GM21515 (cell line): ENCODE measurements at regions not wholly inside any gene's neighbourhood (a gene's known extent, or its start where the extent isn't known, plus 50 kb on each side); places are given as distances from the start of the nearest gene placed in this dataset.

Experiments
- ATAC-seq: cut with Tn5 transposase; IDR thresholded peaks from one replicate; pipeline ENCODE4 v1.9.1; 2021; ENCODE audit not compliant: unreplicated experiment

DNA sequence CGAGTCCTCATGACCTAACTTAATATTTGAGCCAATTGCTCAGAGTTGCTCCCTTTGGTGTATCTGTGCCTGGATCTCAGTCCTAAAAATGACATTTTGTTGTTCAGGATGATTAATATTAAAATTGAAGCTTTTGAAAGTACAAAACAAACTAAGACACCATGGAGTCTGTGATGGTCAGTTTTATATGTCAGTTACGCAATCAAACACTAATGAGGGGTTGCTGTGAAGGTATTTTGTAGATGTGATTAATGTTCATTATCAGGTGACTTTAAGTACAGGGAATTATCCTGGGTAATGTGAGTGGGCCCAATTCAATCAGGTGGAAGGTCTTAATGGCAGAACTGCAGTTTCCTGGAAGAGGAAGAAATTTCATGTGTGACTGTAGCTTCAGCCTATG lies 546.7 kb downstream of the REEP3 start:
- ATAC-seq: no peak

DNA sequence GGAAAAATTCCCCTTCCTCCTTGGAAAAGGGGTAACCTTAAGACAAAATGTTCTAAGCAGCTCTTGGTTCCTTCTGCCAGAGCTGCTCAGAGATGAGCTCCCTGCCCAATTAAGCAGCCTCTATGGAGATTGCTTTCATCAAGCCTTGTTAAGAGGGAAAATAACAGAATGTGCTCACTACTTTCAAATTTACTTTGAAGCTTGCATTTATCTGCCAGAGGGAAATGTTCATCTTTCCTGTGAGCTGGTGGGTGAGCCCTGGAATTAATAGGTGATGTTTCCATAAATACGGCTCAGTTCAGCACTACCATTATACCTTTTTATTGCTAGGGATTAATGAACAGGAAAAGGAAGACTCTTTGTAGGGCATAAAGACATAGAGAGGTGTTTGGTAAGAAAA lies 549.0 kb downstream of the REEP3 start:
- no peak for ATAC-seq

DNA sequence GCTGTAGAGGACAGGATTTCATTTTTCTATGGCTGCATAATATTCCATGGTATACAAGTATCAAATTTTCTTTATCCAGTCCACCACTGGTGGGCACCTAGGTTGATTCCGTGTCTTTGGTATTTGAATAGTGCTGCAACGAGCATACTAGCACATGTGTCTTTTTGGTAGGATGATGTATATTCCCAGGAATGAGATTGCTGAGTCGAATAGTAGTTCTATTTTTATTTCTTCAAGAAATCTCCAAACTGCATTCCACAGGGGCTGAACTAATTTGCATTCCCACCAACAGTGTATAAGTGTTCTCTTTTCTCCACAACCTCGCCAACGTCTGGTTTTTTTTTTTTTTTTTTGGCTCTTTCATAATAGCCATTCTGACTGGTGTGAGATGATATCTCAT lies 550.0 kb downstream of the REEP3 start:
- no peak for ATAC-seq

DNA sequence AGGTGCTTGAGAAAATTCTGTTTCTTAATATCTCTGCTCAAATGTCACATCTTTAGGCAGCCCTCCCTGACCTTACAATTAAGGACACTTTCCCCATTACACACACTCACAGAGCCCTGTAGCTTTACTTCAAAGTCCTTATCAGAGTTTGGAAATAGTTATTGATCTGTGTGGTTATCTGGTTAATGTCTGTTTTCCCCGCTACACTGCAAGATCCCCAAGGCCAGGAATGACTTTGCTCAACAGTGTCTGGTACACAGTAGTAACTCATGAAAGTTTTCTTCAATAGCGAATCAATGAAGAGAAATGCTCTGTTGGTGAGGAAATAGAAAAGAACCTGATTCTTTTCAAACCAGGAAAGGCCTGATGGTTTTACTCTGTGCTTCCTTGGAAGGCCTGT lies 554.4 kb downstream of the REEP3 start:
- no peak for ATAC-seq

DNA sequence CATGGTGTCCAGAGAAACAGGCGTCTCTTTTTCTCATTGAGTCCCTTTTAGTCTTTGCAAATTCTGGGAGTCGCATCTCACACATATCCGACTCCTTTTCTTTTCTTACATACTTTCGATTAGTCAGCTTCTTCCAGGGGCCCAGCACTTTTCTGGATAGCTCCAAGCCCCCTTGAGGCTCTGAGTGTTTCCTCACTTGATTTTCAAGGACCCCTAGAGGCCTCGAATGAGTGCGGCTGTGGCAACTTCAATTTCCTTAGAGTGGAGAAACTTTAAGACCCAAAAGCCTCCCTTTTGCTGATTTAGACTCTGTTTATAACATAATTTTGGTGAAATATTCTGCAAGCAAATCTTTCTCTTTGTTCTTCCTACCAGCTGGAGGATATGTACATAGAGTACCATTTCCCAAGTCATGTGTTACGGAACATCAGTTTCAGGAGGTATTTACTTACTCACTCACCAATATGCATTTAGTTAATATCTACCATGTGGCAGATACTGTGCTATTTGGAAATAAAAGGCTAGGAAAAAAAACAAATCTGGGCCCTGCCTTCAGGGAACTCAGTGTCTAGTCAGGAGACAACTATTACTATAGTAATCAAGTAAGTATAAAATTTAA lies 555.2 kb downstream of the REEP3 start:
- ATAC-seq: no peak

DNA sequence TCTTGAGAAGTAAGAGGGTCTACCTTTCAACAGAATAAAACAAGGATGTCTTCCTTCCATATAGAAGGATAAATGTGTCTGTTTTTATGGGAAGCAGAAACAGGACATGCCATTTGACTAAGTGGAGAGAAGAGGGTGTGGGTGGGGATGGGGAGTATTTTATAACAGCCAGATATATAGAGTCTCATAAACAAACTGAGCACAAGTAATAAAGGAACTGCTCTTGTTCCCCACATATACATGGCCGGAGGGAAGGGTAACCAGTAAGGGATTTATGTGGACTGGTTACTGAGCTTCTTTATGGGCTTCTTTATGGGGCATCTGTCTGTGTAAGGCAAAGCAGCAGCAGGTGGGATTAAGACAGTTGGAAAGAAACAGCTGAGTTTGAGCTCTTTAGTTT lies 558.1 kb downstream of the REEP3 start:
- ATAC-seq: no peak

DNA sequence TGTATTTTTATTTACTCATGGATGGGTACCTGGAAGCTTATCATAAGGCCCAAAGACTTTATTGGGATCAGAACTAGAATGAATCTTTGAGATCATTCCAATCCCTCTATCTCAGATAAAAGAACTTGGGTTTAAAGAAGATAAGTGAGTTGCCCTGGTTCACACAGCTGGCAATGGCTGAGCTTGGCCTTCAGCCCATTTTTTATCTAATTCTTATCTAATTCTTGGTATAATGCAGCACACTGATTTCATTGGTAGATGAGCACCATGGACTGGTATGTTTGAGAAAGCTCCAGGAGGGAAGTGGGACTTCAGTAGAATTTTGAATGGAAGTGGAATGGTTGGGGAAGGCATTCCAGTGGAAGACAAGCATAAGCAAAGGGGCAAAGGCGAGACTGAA lies 558.9 kb downstream of the REEP3 start:
- ATAC-seq: no peak

DNA sequence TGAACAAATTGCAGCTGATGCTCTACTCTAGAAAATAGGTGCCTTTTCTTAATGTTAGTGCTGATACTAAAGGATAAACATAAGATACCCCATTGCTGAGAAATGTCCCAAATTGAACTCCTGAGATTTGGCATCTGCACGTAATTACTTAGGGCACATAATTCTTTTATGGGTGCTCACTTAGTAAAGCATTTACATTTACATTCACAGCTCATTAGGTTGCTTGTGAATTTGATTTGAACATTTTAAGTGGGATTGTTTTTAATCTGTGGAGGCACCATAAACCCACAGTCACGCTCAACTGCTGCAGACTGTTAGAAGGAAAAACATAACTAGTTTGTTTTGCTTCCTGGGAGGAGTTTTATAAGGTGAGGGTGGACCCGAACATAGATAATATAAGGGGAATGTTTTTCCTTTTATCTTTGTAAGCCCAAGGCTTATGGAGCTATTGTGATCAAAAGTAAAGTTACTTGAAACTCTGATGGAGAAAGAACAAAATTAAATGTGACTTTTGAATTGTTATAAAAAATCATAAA lies 560.8 kb downstream of the REEP3 start:
- no peak for ATAC-seq

DNA sequence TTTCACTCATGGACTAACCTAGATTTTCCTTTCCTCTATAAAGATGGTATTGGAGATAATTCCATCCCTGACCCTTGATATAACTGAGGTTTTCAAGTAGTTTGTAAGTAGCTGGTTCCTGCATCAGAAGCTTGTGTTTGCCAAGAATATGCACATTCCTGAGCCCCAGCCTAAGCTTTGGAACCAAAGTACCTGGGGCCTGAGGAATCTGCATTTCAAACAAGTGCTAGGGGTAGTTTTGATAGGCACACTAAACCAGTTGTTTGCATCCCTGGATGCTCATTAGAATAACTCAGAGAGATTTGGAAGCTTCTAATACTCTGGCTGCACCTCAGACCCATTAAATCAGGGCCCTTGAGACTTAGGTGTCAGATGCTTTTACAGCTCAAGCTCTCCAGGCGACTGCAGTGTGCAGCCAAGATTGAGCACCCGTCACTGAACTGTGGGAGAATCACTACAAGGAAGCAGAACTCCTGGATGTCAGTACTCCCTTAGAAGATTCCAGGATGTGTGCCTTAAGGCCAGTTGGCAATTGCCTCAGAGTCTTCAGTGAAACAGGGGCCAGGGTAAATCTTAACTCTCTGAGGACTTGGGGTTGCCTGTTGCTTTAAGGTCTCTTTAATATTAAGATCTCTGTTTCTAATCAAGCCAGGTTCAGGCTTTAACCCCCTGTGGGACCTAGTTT lies 565.0 kb downstream of the REEP3 start:
- ATAC-seq: no peak

DNA sequence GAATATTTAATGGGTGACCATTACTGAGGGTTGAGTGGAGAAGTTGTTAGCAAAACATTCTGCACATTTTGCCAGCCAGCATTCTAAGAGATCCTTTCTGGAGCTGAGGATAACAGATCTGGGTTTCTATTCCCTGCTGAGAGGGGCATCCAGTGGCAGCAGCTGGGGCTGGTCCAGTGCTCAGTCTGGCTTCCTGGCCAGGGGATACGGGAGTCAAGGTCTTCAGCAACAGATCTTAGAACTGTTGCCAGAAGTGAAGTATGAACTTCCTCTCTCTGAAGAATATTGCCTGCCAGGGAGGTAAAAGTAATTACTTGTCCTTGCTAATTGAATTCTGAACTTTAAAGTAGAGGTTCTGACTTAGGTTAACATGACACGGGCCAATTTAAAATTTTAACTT lies 568.4 kb downstream of the REEP3 start:
- ATAC-seq: no peak

DNA sequence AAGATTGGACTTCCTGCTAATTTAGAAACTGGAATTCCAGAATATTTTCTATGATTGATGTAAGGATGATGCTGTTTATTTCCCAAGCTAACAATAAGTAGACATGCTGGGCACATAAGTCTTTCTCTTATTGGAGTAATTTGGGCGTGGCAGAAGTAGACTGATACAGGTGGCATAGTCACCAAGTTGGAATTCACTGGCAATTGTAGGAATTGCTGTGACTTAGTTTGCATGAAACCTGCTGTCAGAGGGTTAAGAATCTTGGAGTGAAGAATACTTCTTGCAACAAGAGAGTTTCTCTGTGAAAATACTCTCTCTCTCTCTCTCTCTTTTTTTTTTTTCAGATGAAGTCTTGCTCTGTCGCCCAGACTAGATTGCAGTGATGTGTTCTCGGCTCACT lies 569.7 kb downstream of the REEP3 start:
- ATAC-seq: no peak

DNA sequence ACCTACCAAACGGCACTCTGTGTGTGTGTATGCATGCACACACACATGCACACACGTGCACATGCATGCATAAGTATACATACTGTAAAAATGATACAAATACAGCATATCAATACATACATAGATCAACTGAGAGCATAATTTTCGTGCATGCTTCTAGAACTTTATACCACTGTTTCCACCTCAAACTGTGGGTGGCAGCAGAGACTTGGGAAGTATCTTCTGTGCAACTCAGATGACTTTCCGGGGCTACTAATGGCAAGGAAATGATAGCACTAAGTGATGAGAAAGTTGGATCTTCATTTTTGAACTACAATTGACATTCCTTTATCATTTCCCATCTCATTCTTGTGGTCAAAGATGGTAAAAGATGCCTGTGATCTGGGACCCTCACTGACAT lies 570.7 kb downstream of the REEP3 start:
- no peak for ATAC-seq

DNA sequence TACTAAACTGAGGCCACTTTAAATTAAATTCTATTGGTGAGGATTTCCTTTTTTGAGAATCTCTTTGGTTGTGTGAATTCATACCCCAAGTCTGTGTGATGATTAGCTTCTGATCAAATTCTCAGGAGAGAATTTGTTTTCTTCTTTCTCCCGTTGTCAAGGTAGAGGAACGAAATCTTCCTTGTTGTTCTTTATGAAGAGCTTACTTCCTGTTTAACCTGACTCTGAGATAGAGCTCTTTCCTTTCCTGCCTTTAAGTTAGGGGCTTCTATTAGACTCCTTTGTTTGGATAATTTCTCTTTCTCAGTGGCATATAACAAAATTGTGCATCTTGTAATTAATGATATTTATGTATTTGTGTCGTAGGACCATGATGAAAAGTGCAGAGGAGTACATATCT lies 572.1 kb downstream of the REEP3 start:
- no peak for ATAC-seq

DNA sequence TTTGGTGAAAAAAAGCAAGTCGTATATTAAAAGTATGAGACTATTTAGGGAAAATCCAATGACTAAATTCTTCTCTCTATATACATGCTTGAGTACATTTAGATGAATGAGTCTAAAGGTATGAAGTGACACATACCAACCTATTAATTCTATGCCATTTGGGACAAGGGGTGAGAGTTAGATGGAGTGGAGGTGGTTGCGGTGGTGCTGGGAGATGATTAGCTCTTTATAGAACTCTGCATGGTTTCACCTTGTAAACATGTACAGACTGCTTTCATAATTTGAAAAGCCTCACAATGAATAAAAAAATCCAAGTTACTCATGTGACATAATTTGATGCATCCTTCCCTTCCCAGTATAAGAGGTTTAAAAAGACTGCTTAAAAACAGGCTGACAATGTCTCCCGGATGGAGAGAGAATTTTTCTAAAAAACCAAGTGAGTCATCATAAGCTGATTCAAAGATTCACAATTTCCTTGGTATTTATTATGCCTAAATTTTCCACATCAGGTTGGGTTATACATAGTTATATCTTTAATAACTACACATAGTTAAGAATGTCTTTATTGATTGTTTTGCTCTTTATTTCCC lies 572.8 kb downstream of the REEP3 start:
- ATAC-seq: no peak

DNA sequence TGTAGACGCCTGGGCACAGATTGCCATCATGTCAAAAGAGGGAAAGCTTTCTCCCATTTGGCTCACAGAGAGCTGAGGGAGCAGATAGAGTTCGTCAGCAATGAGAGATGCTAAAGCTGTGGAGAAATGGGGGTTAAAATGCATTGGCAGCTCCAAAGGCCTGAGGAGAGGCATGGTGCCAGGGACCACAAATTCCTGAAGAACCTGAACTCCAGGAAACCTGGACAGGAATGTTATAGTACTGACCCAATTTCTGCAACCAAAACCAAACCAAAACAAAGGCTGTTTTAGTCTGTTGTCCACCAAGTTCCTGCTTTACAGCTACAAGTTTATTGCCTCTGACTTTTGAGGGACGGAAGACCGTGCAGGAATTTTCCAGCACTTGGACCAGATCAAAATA lies 575.7 kb downstream of the REEP3 start:
- ATAC-seq: no peak

DNA sequence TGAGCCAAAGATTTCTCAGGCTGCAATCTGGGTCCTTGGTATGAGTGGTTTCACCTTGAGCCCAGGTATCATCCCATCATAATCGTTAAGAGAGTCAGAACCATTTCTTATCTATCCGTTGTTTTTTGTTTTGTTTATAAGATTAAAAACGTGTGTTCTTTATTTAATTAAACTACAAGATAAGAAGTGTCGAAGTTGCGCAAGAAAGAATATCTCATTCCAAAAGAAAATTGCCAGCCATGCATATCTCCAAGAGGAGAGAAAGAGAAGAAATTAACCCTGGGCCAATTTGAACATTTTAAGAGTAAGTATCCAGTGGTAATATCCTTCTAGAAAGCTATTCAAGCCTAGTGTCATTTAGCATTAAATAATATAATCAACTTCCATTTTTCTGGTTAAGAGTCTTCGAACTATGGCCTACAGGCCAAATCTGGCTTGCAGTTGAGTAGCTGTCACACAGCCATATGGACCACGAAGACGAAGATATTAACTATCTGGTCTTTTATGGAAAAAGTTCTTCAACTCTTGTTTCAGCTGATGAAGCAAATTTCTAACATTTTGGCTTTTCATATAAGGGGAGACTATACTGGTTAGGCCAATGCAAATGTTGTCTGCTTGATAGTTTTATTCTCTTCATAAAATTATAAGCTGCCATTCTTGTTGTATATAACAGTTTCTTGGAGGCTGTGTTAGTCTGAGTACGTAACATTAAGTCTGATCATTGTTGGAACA lies 576.4 kb downstream of the REEP3 start:
- no peak for ATAC-seq

DNA sequence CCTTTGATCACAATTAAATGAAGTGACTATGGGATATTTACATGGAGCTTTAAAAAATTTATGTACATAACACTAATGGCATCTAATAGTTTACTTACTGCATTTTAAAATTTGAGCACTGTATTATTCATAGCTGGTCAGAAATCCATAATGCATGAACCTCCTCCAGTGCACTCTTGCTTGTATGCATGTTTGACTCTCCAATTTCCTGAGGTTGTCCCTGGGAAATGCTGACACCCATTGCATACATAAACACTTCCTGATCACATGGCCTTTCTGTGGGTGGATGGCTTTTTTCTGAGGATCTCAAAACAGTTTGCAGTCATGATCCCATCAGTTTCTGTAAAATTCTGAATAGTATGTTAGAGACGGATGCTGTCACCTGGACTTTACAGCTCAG lies 577.8 kb downstream of the REEP3 start:
- no peak for ATAC-seq

DNA sequence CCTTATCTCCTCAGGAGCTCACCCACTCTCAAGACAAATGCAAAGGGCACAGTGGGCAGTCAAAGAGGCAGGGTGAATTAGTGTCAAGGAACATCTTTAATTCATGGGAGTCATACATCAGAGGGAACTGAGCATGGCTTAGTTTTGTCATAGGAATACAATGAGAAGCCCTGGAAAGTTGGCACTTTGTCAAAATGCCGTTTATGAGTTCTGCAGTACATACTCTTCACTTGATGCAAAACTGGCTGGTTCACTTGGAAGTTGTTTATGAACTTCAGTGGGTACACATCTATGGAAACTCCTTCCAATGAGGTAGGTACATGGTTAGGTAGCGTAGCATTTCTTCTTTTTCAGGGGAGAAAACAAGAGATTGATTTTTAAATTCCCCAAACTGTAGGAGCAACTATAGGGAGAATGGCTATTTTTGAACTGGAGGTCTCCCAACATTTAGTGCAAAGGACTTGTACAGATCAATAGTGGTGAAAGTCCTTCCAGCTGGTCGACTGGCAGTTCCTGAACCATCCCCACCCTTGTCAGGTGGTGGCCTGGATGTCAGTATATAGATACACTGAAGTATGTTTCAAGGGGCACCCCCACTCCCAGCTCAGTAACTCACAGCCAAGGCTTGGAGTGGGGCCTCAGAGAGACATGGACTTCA lies 580.5 kb downstream of the REEP3 start:
- no peak for ATAC-seq

DNA sequence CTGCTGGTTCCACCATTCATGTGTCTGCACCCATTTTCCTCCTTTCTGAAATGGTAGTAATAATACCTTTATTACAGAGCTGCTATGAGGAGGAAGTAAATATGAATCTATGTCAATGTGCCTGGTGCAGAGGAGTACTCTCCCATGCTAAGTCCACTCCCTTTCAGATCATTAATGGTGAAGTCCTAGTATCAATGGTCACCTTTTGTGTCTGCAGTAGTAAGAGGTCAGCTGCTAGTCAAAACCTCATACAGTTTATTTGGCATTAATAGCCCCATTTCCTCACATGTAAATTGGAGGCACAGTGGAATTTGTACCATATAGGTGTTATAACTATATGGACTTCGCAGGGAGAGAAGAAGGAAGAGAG lies 581.0 kb downstream of the REEP3 start:
- no peak for ATAC-seq

DNA sequence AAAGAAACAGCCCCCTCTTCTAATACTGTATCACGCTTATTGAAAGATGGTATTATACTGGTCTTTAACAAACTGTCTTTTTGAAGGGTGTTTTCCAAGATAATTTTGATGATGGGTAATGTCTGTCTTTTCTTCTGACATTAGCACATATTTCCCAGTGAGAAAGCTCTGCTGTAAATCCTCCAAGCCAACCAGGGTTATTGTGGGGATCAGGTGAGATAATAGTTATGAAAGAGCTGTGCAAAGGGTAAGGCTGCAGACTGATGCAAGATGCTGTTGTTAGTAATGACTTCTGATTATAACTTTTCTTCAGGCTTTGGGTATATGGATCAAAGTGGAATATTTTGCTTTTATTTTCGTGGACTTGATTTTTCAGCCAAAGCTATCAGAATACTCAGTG lies 581.7 kb downstream of the REEP3 start:
- ATAC-seq: no peak

DNA sequence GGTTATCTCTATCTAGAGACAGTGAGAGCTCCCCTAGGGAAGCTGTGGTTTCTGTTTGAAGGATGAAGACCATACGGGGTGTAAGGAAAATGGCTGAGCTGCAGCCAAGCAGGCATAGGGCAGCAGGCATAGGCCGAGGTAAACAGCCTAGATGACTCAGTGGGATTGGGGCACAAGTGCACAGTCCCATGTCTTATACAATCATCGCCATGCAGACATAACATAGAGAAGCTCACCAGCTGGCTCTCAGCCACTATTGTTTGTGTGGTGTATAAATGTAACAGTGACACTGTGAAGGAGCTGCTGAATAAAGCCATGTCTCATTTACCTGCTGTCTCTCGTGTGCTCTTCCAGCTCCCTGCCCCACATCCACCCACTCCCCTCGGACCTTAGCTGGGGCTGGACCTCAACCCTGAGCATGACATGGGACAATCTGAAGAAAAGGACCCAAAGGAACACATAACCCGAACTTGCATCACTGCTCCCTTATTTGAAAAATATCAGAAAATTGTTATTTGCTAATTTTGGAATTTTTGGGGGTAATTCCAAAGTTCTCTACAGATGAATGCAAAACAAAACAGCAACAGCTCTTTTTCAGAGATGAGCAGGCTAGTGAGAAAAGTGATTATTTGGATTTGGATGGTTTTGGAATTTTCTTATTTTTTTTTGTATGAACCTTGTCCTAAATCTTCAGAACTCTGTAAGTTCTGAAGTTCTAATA lies 582.7 kb downstream of the REEP3 start:
- no peak for ATAC-seq
